ENCODE measurements at regions not wholly inside any gene's neighbourhood (a gene's known extent, or its start where the extent isn't known, plus 50 kb on each side); places are given as distances from the start of the nearest gene placed in this dataset.

- TF ChIP-seq CTCF (IDR thresholded peaks at IDR 0.05; ENCODE audit: borderline replicate concordance, extremely low read depth, insufficient read depth) = no peak
- Histone ChIP-seq H3K4me3 (ENCODE audit: low read length in 3 of 3) (no peak overlapping the region), H3K36me3 (ENCODE audit: control insufficient read depth in 2 of 3, insufficient read depth in 3 of 3, low read length in 3 of 3) (no peaks in the 10 kb centered on the region), H3K9me3 (ENCODE audit: control insufficient read depth in 2 of 3, insufficient read depth in 1 of 3, low read length in 3 of 3) (peaks cover 0 to 2% (median 0%) of the 10 kb centered on the region in 3 donors), H3K27me3 (ENCODE audit: control insufficient read depth, insufficient read depth, low read length) (no peaks in the 10 kb centered on the region), H3K27ac (ENCODE audit: low read depth in 2 of 2, low read length in 2 of 2) (no peak overlapping the region), H3K4me1 (ENCODE audit: control insufficient read depth in 2 of 3, insufficient read depth in 2 of 3, low read depth in 1 of 3, low read length in 3 of 3) (no peaks in the 10 kb centered on the region), H3K9ac (ENCODE audit: low read length in 3 of 3) (no peak overlapping the region)
- DNase-seq (no peak), FAIRE-seq (no peak)
- intact Hi-C loops (cut with DNase I) = no loop called here
Observed at GRCh38 chr15:93202405-93202804, 113.4 kb upstream of the RGMA start.

GRCh38 chr15:93201940-93202339 is 112.9 kb upstream of the RGMA start:
- no peaks in the 10 kb centered on the region for H3K36me3 ChIP-seq (ENCODE audit: control insufficient read depth in 2 of 3, insufficient read depth in 3 of 3, low read length in 3 of 3)
- no peak for DNase-seq
- H3K4me3 ChIP-seq (ENCODE audit: low read length in 3 of 3) = no peak overlapping the region
- H3K27ac ChIP-seq (ENCODE audit: low read depth in 2 of 2, low read length in 2 of 2) = no peak overlapping the region
- H3K9me3 ChIP-seq (ENCODE audit: control insufficient read depth in 2 of 3, insufficient read depth in 1 of 3, low read length in 3 of 3) = peaks cover 0 to 2% (median 0%) of the 10 kb centered on the region in 3 donors
- no peak for FAIRE-seq
- no peak overlapping the region for H3K9ac ChIP-seq (ENCODE audit: low read length in 3 of 3)
- intact Hi-C loops (cut with DNase I) = no loop called here
- H3K27me3 ChIP-seq (ENCODE audit: control insufficient read depth, insufficient read depth, low read length) = no peaks in the 10 kb centered on the region
- no peak for TF ChIP-seq CTCF (IDR thresholded peaks at IDR 0.05; ENCODE audit: borderline replicate concordance, extremely low read depth, insufficient read depth)
- no peaks in the 10 kb centered on the region for H3K4me1 ChIP-seq (ENCODE audit: control insufficient read depth in 2 of 3, insufficient read depth in 2 of 3, low read depth in 1 of 3, low read length in 3 of 3)

GRCh38 chr15:93200837-93201226 is 111.8 kb upstream of the RGMA start:
- H3K9me3 ChIP-seq (ENCODE audit: control insufficient read depth in 2 of 3, insufficient read depth in 1 of 3, low read length in 3 of 3) = peaks cover 0 to 2% (median 0%) of the 10 kb centered on the region in 3 donors
- H3K27me3 ChIP-seq (ENCODE audit: control insufficient read depth, insufficient read depth, low read length) = no peaks in the 10 kb centered on the region
- no peak for FAIRE-seq
- H3K9ac ChIP-seq (ENCODE audit: low read length in 3 of 3) = no peak overlapping the region
- intact Hi-C loops (cut with DNase I) = no loop called here
- no peak overlapping the region for H3K4me3 ChIP-seq (ENCODE audit: low read length in 3 of 3)
- no peak for TF ChIP-seq CTCF (IDR thresholded peaks at IDR 0.05; ENCODE audit: borderline replicate concordance, extremely low read depth, insufficient read depth)
- no peaks in the 10 kb centered on the region for H3K36me3 ChIP-seq (ENCODE audit: control insufficient read depth in 2 of 3, insufficient read depth in 3 of 3, low read length in 3 of 3)
- no peak for DNase-seq
- H3K4me1 ChIP-seq (ENCODE audit: control insufficient read depth in 2 of 3, insufficient read depth in 2 of 3, low read depth in 1 of 3, low read length in 3 of 3) = no peaks in the 10 kb centered on the region
- H3K27ac ChIP-seq (ENCODE audit: low read depth in 2 of 2, low read length in 2 of 2) = no peak overlapping the region

Measured in kidney (tissue), 13 donors.